ENCODE measurements at regions not wholly inside any gene's neighbourhood (a gene's known extent, or its start where the extent isn't known, plus 50 kb on each side); places are given as distances from the start of the nearest gene placed in this dataset.
A peak's percentile ranks its signal among the peaks of the same experiment; 100 is the strongest.
"Not testable (repeated sequence)": the region's sequence is repeated elsewhere in the genome, so short reads cannot be mapped to it uniquely, and the experiment has no call there.

DNA sequence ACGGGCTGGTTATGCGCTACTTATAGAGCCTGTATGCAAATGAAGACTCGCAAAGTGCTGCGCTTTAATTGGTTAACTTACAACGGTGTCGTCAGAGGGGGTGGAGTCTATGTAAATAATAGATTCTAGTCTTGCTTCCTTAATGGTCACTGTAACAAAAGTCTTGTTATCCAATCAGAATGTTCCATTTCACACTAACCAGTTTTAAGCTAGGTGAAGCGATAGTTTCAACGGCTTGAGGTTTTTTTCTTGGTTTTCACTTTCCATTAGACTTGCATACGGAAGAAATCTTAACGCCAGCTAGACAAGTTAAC lies 66.9 kb downstream of the FAM72B start:
- not testable (repeated sequence) for DNase-seq

DNA sequence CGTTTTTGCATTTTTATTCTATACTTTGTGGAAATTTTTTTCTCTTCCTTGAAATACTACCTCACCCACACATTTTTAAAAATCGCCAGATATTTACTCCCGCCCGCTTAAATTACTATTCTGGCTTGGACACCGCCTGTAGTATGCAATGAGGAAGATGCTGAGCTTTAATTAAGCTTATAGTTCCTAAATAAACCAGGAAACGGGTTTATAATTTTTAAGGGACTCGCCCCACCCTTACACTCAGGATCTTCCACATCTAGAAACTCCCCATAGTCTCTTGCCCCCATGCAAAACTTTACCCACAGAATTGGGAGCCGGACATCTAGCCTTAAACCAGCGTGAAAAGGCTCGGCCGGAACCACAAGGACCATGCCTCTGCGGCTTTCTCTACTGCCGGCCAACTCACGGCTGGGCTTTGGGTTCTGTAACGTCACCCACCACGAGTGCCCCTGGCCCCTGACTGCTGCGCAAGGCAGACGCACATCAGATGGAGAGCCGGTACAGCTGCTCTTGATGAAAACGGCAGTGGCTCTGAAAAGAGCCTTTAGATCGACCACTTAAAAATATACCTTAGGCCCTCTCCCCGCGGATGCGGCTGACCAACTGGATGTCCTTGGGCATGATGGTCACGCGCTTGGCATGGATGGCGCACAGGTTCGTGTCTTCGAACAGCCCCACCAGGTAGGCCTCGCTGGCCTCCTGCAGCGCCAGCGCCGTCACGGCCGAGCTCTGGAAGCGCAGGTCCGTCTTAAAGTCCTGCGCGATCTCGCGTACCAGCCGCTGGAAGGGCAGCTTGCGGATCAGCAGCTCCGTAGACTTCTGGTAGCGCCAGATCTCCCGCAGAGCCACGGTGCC lies 66.3 kb downstream of the FAM72B start:
- peak in 1 of 4 experiments; percentile 6 for DNase-seq
